GM19467 (cell line): ENCODE measurements at regions not wholly inside any gene's neighbourhood (a gene's known extent, or its start where the extent isn't known, plus 50 kb on each side); places are given as distances from the start of the nearest gene placed in this dataset.

ENCODE experiments used
- ATAC-seq: cut with Tn5 transposase; IDR thresholded peaks from one replicate; pipeline ENCODE4 v1.9.1; 2021; ENCODE audit warnings: mild to moderate bottlenecking, moderate library complexity; ENCODE audit not compliant: unreplicated experiment

DNA sequence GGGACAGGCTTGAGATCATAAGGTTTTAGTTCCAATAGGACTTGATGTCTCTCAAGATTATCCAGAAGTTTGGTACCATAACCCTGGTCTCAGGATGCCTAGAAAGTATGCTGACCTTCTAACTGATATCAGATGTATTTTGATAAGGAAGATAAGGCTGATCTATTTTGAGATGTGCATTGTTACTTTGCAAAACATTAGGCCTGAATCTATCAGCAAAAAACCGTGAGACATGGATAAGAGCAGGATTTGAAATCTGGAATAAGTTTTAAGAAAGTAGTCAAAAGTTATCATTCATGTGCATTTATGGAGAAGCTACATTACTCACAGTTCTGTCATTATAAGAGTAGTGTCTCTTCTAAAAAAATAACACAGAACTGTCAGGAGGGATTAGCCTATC, 467.1 kb upstream of the HS3ST1 start:
- no peak for ATAC-seq

DNA sequence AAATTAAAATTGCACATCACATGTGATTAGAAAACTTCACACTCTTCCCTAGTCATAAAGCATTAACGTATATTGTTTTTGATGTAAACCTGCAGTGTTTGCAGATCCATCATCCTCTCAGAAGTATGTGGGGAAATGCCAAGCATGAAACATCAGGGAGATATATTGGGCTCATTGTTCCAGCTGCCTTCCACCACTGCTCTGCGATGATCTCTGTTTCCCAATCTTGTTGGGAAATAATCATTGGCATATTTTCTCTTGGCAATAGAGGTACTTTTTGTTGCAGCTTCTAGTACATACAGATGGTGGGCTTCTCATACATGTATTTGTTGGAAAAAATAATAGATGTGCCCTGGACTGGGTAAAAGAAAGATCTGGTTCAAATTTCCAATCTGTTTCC, 466.3 kb upstream of the HS3ST1 start:
- no peak for ATAC-seq

DNA sequence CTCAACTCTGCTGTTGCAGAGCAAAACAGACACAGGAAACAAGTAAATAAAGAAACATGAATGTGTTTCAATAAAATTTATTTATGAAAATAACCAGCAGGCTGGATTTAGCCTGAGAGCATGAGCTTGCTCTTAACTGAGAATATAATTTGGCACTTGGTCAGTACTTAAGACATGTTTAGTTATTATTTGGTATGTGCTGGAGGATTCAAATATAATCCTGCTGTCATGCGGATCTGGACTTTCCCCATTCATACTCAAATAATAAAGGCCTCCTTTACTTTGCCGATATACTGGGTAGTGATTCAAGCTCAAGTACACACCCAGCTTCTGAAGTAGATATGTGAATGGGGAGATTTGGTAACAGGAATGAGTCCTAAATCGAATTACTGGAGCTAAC, 465.5 kb upstream of the HS3ST1 start:
- no peak for ATAC-seq

DNA sequence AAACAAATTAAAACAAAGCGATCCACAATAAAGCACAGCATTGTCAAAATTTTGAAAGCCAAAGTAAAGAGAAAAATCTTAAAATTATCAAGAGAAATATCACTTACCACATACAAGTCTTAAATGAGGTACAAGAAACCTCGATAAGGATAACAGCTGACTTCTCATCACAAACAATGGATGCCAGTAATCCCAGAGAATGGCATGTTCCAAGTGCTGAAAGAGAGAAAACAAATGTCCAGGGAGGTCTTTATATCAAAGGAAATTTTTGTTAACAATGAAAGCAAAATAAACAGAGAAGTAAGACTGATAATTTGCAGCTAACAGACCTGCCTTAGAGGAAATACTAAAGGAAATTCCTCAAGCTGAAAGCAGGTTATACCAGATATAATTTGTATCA, 460.4 kb upstream of the HS3ST1 start:
- ATAC-seq, result no peak

DNA sequence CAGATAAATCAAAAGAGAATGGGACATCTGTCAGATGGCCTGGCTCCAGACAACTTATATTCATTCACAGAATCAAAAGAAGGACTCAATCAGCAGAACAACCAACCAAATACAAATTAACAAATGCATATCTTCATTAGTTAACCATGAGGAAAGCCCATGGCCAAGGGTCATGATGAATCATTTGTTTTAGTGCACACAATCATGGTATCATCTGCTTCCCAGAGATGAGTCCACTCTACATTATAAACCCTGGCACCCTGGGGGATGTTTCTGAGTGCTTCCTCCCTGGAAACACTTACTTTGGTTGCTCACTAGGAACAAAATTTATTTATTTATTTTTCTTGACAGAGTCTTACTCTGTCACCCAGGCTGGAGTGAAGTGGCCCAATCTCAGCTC, 453.3 kb upstream of the HS3ST1 start:
- no peak for ATAC-seq

DNA sequence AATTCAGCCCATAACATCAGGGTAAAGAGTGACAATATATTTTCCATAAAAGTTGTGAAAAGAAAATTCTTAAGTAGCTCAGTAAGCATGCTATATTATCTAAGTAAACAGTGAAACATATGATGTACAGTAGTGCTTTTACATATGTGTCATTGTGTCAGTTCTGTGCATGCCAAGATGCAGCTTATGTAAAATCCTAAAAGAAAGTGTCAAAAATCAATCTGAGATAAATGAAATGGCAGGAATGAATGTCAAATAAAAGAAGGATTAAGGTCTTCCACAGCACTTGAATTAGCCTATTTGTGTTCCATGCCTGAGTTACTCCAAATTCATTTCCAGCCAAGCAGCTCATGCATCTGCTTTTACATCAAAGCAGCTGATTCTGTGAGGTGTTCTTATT, 452.7 kb upstream of the HS3ST1 start:
- ATAC-seq, result no peak

DNA sequence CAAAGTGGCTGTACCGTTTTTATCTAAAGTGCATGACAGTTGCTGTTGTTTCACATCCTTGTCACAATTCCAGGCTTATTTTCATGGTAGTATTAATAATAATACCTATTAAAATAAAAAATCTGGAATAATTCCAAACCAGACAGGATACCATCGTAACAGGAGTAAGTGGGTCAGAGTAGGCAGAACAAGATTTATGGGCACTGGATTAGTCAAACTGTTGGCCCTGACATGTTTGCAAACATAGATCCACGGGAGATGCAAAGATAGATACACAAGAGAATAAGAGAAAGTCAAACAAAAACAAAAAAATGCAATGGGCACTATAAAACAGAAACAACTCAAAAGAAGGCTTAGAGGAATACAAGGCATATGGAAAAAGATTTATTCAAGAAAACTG, 449.5 kb upstream of the HS3ST1 start:
- ATAC-seq, result no peak

DNA sequence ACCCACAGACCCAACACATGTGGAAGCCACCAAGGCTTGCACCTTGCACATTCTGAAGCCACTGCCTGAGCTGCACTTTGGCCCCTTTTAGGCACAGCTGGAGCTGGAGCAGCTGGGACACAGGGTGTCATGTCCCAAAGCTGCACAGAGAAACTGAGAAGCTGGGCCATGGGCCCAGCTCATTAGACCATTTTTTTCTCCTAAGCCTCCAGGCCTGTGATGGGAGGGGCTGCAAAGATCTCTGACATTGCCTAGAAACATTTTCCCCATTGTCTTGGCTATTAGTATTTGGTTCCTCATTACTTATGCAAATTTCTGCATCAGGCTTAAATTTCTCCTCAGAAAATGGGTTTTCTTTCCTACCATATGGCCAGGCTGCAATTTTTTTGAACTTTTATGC, 447.4 kb upstream of the HS3ST1 start:
- ATAC-seq, result no peak

DNA sequence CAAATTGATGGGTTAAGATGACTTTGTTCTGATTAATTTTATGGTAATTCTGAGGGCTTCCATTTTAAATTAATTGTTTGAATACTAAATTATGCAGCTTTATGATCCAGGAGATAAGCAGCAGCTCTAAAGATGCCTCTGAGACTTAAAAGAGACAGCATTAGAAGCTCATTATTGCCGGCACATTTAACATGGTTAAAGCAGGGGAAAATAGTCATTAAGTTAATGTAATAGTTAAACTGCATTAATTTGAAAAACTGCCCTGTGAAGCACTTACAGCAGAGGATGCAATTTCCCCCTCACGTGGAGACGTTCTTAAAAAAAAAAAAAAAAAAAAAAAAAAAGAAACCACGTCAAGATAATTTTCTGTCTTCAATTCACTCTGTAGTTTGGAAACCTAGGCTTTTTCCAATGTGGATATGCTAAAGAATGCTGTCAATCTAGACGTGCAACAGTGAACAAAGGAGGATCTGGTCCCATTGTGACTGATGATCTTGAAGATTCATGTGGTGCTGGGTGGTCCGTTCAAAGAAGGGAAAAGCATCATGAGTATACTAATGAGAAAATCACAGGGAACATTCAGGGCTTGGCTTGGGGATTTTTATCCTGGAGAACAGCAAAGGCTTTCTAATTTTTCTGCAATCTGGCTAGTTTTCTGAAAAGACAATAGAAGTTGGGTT, 440.6 kb upstream of the HS3ST1 start:
- ATAC-seq, result no peak

DNA sequence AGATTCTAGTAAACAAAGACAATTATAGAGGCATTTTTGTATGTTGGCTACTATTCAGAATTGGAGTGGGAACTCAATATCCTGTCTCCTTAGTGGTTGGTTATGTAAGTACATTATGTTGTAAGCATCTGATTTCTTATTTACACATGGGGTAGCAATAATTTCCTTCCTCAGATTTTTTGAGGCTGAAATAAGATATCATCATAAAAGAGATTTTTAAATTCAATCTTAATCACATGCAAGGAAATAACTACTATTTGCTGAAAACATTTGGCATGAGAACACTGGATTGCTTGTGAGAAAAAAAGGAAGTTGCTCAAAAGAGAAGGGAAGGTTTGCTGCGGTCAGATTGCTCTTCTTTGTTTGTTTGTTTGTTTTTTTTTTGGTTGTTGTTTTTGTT, 437.7 kb upstream of the HS3ST1 start:
- ATAC-seq, result no peak

DNA sequence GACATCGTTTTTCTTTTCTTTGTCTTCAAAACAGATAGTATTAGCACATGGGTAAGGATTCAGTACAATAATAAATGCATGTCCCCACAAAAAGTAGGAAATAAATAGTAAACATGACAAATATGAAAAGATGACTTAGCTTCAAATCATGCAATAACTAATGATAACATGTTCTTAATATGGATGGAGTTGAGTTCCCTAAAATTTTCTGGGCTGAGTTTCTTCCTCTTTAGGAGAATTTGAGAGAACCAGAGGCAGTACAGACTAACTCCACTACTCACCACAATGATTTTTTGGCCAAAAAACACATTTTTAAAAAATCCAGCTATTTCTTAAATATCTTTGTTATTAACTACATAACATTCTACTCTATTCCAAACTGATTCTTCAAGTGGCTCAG, 432.3 kb upstream of the HS3ST1 start:
- no peak for ATAC-seq

DNA sequence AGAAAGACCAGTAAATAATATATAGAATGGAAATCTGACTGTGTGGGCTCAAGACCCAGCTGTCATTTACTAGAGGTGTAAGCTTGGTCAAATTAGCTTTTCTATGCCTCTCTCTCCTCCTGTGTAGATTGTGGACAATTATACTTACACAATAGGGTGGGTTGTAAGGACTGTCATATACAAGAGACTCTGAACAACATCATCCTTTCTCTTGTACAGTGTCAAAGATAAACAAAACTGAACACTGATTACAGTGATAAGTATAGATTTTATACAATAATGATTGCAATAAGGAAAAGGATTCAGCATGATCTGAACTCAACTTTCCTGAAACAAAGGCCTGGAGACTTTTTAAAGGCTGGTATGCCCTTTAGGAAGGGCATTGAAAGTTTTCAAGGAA, 429.2 kb upstream of the HS3ST1 start:
- ATAC-seq, result no peak

DNA sequence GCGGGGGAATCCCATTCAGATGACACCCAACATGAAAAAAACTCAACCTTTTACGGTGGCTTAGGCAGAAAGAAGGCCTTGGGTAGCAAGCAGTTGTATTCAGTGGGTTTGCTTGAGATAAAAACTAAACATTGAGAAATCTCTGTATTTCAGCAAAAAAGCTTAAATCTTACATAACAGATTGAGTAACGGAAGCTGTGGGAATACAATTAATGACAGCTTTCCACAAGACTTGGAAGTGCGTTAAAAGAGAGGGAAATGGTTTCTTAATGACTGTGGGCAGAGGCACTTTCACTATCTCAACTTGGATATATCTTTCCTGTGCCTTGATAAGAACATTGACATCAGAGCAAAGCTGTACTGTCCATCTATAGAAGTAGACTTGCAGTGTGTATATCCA, 418.5 kb upstream of the HS3ST1 start:
- ATAC-seq, result no peak

DNA sequence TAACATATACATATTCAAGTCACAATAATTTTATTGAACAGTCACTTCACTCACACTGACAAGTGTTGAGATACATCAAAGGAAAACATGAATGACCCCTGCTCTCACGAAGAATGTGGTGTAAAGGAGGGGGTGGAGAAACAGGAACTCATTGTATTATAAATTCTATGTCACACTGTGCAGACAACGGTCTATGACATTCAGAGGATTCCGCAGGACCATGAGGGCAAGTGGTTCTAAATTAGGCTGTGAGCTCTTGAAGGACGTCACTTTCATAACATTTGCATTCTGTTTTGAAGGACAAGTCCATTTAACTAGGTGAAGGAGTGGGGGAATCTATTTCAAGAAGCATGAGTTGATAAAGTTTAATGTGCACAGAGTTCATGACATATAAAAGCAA, 415.2 kb upstream of the HS3ST1 start:
- no peak for ATAC-seq

DNA sequence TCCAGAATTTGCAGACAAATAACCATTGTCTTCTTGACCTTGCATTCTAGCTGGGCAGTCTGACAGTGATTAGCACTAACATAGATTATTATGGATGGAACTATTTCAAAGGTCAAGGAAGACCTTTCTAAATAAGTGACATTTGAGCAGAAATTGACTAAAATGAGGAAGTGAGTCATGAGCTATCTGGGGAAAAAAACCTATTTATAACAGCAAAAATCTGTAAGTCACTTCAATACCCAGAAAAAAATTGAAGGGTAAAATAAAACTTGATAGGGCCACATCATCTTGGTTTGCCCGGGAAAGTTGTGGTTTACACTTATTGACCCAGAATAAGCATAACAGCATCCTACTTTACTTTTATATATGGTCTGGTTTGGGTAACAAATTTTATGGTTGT, 414.6 kb upstream of the HS3ST1 start:
- no peak for ATAC-seq

DNA sequence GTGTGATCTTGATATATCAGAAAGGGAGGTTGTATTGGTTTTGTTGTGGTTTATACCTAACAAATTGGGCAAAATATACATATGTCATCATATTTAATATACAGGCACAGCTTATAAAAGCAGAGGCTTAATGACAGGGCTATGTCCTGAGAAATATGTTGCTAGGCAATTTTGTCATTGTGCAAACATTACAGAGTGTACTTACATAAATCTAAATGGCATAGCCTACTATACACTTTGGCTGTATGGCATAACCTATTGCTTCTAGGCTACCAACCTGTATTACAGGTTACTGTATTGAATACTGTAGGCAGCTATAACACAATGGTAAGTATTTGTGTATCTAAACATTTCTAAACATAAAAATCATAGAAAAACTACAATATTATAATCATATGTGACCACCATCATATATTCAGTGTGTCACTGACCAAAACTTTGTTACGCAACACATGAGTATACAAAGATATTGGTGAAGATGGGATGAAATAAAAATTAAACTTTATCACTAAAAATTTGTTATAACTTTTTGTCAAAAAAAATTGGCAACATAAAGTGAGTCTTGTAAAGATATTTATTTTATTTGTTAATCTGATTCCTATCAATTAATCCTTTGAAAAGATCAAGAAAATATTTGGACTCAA, 414.0 kb upstream of the HS3ST1 start:
- ATAC-seq, result no peak

DNA sequence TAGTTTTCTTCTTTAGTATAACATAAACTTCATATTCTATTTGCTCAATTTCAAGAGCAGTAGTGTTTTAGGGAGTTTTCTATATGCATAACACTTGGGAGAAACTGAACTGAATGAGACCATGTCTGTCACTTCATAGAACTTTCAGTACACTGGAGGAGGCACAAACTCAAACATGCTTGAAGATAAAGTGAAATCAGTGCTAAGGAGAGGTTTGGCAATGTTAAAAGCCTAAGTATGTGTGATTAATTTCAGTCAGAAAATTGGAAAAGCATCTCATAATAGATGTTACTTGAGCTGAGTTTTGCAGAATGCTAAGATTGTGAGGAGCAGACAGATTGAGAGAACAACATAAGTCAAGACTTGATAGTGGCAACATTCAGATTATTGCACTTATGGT, 411.2 kb upstream of the HS3ST1 start:
- no peak for ATAC-seq

DNA sequence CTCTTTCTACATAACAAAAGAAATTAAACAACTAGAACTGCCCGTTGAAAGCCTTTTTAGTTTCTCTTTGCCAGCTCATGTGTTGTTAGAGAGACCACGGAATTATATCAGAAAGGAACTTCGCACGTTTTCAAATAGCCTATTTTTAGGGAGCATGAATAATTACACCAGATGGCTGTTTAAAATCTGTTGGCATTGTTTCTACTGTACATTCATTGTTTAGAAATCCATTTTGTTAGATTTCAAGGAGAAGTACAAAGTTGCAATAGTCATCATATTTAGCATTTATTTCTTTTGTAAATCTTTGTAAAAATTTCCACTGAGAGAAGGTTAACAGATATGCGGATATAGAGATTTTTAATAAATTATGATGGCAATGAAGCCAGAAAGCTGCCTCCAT, 403.0 kb upstream of the HS3ST1 start:
- ATAC-seq, result no peak

DNA sequence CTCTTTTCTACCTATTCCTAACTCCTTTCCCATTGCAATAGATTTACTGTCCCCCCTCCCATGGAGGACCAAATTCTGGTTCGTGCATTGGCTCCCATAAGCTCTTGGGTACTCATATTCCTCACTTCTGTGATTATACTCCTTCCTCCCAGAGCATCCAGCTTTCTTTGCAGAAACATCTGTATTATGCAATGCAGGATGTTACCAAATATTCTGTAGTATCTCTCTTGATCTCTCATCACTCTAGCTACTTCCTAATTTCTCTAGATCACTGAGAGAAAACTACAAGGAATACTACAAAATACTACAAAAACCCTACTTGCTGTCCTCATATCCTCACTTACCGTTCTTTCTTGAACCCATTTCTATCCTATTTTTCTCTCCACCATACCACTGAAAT, 395.9 kb upstream of the HS3ST1 start:
- no peak for ATAC-seq

DNA sequence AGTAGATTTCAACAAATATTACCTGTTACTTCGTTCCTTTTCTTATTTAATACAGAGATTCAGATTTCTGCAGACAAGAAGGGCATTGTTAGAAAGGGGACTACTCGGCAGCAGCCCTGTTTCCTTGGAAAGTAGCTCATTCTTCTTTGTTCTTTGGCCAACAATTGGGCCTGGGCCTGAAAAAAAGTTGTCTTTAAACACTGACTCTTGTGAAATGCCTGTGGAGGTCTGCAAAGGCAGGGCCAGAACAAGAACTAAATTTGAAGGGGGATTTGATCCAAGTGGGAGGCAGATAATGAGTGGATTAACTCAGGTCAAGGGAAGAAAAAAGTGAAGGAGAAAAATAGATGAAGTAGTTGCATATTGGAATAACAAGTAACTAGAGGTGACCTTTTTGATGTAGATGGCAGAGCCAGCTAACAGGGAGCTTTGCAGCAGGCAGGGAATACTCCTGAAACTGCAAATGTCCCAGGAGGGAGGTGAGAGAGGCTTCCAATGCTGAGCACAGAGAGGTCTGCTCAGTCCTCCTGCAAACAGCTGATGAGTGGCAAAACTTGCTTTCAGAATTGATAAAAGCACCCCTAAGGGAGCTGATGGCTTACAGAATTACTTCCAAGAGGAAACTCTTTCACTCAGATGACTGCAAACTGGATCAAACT, 393.2 kb upstream of the HS3ST1 start:
- no peak for ATAC-seq

DNA sequence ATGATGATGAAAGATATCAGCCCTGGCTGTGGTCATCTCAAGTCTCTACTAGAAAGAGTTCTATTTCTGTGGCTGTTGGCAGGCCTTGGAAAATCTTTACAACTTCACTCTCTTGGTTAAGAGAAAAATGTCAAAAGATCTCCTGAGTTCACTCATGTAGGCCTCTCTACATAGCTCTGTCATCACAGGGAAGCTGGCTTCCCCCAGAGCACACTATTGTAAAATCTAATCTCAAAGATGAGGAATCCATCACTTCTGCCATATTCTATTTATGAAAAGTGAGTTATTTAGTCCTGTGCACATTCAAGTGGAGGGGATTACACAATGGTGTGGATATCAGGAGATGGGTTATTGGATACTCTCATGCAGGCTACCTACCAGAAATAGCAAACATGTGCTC, 388.4 kb upstream of the HS3ST1 start:
- ATAC-seq, result no peak

DNA sequence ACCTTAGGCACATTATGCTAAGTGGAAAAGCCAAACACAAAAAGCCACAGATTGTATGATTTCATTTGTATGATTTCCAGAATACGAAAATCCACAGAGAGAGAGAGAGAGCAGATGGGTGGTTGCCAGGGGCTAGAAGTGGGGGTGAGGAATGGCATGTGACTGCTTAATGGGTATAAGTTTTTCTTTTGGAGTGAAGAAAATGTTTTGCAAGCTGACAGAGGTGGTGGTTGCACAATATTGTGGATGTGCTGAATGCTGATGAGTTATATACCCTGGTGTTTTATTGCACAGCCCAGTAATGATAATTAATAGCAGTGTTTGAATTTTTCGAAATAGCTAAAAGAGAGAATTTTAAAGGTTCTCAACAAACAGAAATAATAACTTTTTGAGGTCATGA, 386.1 kb upstream of the HS3ST1 start:
- ATAC-seq, result no peak
